AG04449 (cell line): ENCODE measurements at regions not wholly inside any gene's neighbourhood (a gene's known extent, or its start where the extent isn't known, plus 50 kb on each side); places are given as distances from the start of the nearest gene placed in this dataset.

Experiments used
- CTCF ChIA-PET: fragments of 350-600 bp; formaldehyde crosslinking; extraction: SDS; loops from one replicate; lab custom pipeline; 2021; ENCODE audit warnings: antibody characterized with exemption; lab: Yijun Ruan, JAX
- POLR2A ChIA-PET: fragments of 400-600, 350-600 bp; formaldehyde crosslinking; extraction: SDS; loops from one replicate; lab custom pipeline; 2020; ENCODE audit warnings: antibody characterized with exemption, inconsistent platforms; lab: Yijun Ruan, JAX
- DNase-seq: peaks from one replicate; pipeline ENCODE4 v3.0.0-alpha.2; 2010; ENCODE audit warnings: low read depth, low spot score
- H3K4me3 ChIP-seq: 2 replicates; pipeline ENCODE4 v1.5.1; 2011; ENCODE audit warnings: low read depth, mild to moderate bottlenecking, control low read depth, low read length
- TF ChIP-seq, protein P1 (sequence below): IDR thresholded peaks from one replicate; pipeline ENCODE4 v1.5.1; 2011; ENCODE audit warnings: mild to moderate bottlenecking, moderate library complexity, low read length, control low read depth, inconsistent platforms; ENCODE audit not compliant: insufficient read depth; ENCODE audit errors: missing control alignments

- no peak overlapping the region for H3K4me3 ChIP-seq
- POLR2A ChIA-PET = no interaction called here
- CTCF ChIA-PET = no interaction called here
- TF ChIP-seq, protein P1, sequence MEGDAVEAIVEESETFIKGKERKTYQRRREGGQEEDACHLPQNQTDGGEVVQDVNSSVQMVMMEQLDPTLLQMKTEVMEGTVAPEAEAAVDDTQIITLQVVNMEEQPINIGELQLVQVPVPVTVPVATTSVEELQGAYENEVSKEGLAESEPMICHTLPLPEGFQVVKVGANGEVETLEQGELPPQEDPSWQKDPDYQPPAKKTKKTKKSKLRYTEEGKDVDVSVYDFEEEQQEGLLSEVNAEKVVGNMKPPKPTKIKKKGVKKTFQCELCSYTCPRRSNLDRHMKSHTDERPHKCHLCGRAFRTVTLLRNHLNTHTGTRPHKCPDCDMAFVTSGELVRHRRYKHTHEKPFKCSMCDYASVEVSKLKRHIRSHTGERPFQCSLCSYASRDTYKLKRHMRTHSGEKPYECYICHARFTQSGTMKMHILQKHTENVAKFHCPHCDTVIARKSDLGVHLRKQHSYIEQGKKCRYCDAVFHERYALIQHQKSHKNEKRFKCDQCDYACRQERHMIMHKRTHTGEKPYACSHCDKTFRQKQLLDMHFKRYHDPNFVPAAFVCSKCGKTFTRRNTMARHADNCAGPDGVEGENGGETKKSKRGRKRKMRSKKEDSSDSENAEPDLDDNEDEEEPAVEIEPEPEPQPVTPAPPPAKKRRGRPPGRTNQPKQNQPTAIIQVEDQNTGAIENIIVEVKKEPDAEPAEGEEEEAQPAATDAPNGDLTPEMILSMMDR = no peak
- no peak for DNase-seq
Measured at GRCh38 chr9:135370411-135371375, 108.9 kb upstream of the PPP1R26 start.

DNA sequence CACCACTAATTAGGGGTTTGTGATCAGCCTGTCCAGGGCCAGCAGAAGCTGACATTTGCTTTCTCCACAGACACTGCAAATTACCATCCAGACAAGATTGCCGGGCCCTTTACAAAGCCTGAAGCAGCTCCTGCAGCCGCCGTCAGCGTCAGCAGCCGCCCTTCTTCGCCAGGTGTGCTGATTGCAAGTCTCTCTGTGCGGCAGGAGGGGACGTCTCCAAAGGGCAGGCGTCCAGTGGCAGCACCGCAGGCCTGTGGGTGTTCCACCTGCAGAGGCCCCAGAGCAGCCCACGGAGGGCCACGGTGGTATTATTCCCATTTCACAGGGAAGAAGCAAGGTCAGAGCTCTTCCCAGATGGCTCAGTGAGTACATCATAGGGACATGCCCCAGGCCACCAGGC lies 108.0 kb upstream of the PPP1R26 start:
- ChIA-PET POLR2A (no interaction called here), CTCF (interaction anchor here (1.0 kb wide), 1 partner anchor 218 kb away, joined by 3 read pairs; no protein-coding TSS in a partner anchor)
- H3K4me3 ChIP-seq = no peak overlapping the region
- TF ChIP-seq, protein P1 = no peak
- no peak for DNase-seq

GRCh38 chr9:135372036-135372435 lies 107.5 kb upstream of the PPP1R26 start:
- no peak for DNase-seq
- ChIA-PET CTCF (interaction anchor here (1.0 kb wide), 1 partner anchor 218 kb away, joined by 3 read pairs; no protein-coding TSS in a partner anchor), POLR2A (no interaction called here)
- no peak overlapping the region for H3K4me3 ChIP-seq
- TF ChIP-seq, protein P1 = no peak

DNA sequence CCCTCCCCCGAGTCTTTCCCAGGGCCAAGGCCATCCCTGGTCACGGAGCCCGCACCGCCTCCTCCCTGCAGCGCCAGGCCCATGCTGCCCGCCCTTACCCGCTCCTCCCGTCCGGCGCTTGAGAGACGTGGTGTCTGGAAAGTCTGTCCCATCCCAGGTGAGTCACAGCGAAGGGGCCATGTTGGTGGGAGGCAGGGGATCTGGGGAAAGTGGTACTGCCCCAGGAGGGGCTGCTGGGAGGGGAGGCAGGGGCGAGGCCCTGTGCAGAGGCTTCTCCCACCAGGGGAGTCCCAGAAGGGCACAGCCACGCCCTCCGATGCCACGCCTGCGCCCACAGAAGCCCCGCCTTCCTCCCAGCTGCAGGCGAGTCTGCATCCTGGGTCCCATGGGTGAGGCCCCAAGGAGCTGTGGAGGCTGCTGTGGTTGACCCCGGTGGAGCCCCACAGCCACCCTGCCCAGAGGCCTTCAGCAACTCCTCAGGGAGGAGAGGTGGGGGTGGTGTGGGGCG lies 107.0 kb upstream of the PPP1R26 start:
- ChIA-PET CTCF (interaction anchor here (1.0 kb wide), 1 partner anchor 217 kb away, joined by 3 read pairs; no protein-coding TSS in a partner anchor), POLR2A (no interaction called here)
- DNase-seq = no peak
- TF ChIP-seq, protein P1 = no peak
- H3K4me3 ChIP-seq = no peak overlapping the region

GRCh38 chr9:135373151-135373685 lies 106.4 kb upstream of the PPP1R26 start:
- H3K4me3 ChIP-seq = no peak overlapping the region
- CTCF ChIA-PET = no interaction called here
- TF ChIP-seq, protein P1 = no peak
- no peak for DNase-seq
- POLR2A ChIA-PET = no interaction called here

DNA sequence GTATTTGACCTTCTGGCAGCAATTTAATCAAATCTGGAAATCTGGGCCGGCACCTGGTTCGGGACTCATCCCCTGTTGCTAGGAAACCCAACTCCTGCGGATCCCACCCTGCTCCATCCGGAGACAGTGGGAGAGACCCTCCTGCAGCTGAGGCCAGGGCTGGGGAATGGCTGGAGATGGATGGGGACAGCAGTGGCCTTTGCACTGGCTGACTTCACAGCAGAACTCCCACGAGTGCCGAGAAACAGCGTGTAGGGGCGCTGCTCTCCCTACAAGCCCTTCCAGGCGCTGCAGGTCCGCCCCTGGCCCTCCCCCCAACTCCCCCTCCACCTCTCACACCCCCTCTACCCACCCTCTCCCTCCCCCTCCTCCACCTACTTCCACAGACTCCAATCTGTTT lies 105.8 kb upstream of the PPP1R26 start:
- TF ChIP-seq, protein P1 = no peak
- ChIA-PET CTCF (no interaction called here), POLR2A (no interaction called here)
- no peak for DNase-seq
- H3K4me3 ChIP-seq = no peak overlapping the region
